IMR-90 (cell line): ENCODE measurements at regions not wholly inside any gene's neighbourhood (a gene's known extent, or its start where the extent isn't known, plus 50 kb on each side); places are given as distances from the start of the nearest gene placed in this dataset.

ENCODE experiments used
- CEBPB ChIP-seq: IDR thresholded peaks from 2 replicates; pipeline ENCODE4 v1.6.1; 2012; ENCODE audit warnings: low read depth, low read length, improper control_type of control experiment
- CHD1 ChIP-seq: IDR thresholded peaks from 2 replicates; pipeline ENCODE4 v1.6.1; 2012; ENCODE audit warnings: low read depth, low read length, improper control_type of control experiment
- FOS ChIP-seq: fragments of 150-350 bp; IDR thresholded peaks from 2 replicates; pipeline ENCODE4 v1.6.1; 2016; ENCODE audit warnings: low read depth, low read length
- MAFK ChIP-seq: IDR thresholded peaks from 2 replicates; pipeline ENCODE4 v1.6.1; 2012; ENCODE audit warnings: low read depth, low read length, improper control_type of control experiment
- MAZ ChIP-seq: IDR thresholded peaks from 2 replicates; pipeline ENCODE4 v1.6.1; 2012; ENCODE audit warnings: low read depth, mild to moderate bottlenecking, low read length, improper control_type of control experiment, moderate library complexity, borderline replicate concordance
- POLR2A ChIP-seq: IDR thresholded peaks from 2 replicates; pipeline ENCODE4 v1.6.1; 2012; ENCODE audit warnings: mild to moderate bottlenecking, low read depth, low read length
- RAD21 ChIP-seq: IDR thresholded peaks from 2 replicates; pipeline ENCODE4 v1.6.1; 2012; ENCODE audit warnings: low read length, improper control_type of control experiment
- RCOR1 ChIP-seq: IDR thresholded peaks from 2 replicates; pipeline ENCODE4 v1.6.1; 2012; ENCODE audit warnings: mild to moderate bottlenecking, low read length, improper control_type of control experiment; ENCODE audit not compliant: insufficient replicate concordance
- TF ChIP-seq, protein P1 (sequence below): conservative IDR thresholded peaks from 2 replicates; pipeline ENCODE4 v1.5.1; 2012; ENCODE audit warnings: mild to moderate bottlenecking, low read depth, low read length, improper control_type of control experiment
- TF ChIP-seq, protein P2 (sequence below): fragments of 150-350 bp; IDR thresholded peaks from 2 replicates; pipeline ENCODE4 v1.6.1; 2017; ENCODE audit warnings: mild to moderate bottlenecking, antibody characterized with exemption, low read length, low read depth
- TF ChIP-seq, protein P3 (sequence below): fragments of 150-350 bp; IDR thresholded peaks from 2 replicates; pipeline ENCODE4 v1.6.1; 2016; ENCODE audit warnings: low read depth, mild to moderate bottlenecking, low read length, moderate library complexity, borderline replicate concordance

DNA sequence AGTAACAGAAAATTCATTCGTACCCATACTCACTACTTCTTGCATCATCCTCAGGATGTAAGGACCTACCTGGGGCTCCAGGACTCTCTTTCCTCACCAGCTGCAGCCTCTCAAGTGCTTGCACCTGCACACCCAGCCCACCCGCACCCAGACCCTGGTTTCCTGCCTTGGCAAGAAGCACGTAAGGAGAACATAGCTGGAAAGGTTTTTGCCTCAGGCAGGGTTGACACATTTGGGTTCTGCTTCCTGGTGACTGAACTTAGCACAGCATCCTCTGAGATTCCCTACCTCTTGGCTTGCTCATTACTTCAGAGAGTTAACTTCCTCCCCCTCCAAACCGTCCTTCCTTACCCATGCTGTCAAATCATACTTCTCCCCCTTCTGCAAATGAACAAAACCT lies 556.9 kb downstream of the CD83 start:
- TF ChIP-seq, protein P1, sequence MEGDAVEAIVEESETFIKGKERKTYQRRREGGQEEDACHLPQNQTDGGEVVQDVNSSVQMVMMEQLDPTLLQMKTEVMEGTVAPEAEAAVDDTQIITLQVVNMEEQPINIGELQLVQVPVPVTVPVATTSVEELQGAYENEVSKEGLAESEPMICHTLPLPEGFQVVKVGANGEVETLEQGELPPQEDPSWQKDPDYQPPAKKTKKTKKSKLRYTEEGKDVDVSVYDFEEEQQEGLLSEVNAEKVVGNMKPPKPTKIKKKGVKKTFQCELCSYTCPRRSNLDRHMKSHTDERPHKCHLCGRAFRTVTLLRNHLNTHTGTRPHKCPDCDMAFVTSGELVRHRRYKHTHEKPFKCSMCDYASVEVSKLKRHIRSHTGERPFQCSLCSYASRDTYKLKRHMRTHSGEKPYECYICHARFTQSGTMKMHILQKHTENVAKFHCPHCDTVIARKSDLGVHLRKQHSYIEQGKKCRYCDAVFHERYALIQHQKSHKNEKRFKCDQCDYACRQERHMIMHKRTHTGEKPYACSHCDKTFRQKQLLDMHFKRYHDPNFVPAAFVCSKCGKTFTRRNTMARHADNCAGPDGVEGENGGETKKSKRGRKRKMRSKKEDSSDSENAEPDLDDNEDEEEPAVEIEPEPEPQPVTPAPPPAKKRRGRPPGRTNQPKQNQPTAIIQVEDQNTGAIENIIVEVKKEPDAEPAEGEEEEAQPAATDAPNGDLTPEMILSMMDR: no peak
- no peak for TF ChIP-seq POLR2A
- TF ChIP-seq CHD1: no peak
- TF ChIP-seq, protein P2, sequence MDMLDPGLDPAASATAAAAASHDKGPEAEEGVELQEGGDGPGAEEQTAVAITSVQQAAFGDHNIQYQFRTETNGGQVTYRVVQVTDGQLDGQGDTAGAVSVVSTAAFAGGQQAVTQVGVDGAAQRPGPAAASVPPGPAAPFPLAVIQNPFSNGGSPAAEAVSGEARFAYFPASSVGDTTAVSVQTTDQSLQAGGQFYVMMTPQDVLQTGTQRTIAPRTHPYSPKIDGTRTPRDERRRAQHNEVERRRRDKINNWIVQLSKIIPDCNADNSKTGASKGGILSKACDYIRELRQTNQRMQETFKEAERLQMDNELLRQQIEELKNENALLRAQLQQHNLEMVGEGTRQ: no peak
- no peak for TF ChIP-seq MAZ
- TF ChIP-seq CEBPB: no peak
- TF ChIP-seq RAD21: no peak
- no peak for TF ChIP-seq FOS
- no peak for TF ChIP-seq RCOR1
- no peak for TF ChIP-seq MAFK
- TF ChIP-seq, protein P3, sequence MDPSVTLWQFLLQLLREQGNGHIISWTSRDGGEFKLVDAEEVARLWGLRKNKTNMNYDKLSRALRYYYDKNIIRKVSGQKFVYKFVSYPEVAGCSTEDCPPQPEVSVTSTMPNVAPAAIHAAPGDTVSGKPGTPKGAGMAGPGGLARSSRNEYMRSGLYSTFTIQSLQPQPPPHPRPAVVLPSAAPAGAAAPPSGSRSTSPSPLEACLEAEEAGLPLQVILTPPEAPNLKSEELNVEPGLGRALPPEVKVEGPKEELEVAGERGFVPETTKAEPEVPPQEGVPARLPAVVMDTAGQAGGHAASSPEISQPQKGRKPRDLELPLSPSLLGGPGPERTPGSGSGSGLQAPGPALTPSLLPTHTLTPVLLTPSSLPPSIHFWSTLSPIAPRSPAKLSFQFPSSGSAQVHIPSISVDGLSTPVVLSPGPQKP: no peak
